K562 (cell line): ENCODE measurements at regions not wholly inside any gene's neighbourhood (a gene's known extent, or its start where the extent isn't known, plus 50 kb on each side); places are given as distances from the start of the nearest gene placed in this dataset.

ENCODE experiments used
- ERF ChIP-seq: fragments of 450-650 bp; formaldehyde crosslinking; IDR thresholded peaks from 2 replicates; pipeline ENCODE4 v1.4.0; 2020; ENCODE audit warnings: mild to moderate bottlenecking, mixed read lengths
- EZH2 ChIP-seq: IDR thresholded peaks from 2 replicates; pipeline ENCODE4 v1.6.1; 2012; ENCODE audit warnings: low read depth, mild to moderate bottlenecking, inconsistent platforms, low read length, borderline replicate concordance
- GTF2A2 ChIP-seq: IDR thresholded peaks from 2 replicates; pipeline ENCODE4 v1.6.1; 2016; ENCODE audit warnings: mild to moderate bottlenecking, missing genetic modification characterization, missing compliant biosample characterization
- NCOR1 ChIP-seq: fragments of 450-650 bp; IDR thresholded peaks from 2 replicates; pipeline ENCODE4 v1.6.1; 2016; ENCODE audit warnings: mild to moderate bottlenecking, moderate library complexity
- PHF8 ChIP-seq: fragments of 200-600 bp; sonication (generic); IDR thresholded peaks from 2 replicates; pipeline ENCODE4 v1.6.1; 2012; ENCODE audit warnings: mixed run types, mild to moderate bottlenecking, inconsistent platforms, low read length, moderate library complexity, borderline replicate concordance
- POLR2A ChIP-seq: fragments of 450-650 bp; conservative IDR thresholded peaks from 2 replicates; pipeline ENCODE4 v1.6.1; 2016
- RAD51 ChIP-seq: fragments of 450-650 bp; IDR thresholded peaks from 2 replicates; pipeline ENCODE4 v1.7.1; 2016; ENCODE audit warnings: low read depth, mild to moderate bottlenecking, borderline replicate concordance
- TEAD4 ChIP-seq, 2 experiments: sonication (generic) in 1 of 2; formaldehyde crosslinking in 1 of 2; IDR thresholded peaks; 2 replicates each; pipeline versions ENCODE4 v1.6.1 to v1.8.0; 2012 to 2022; ENCODE audit warnings: borderline replicate concordance in 1 of 2, inconsistent platforms in 1 of 2, low read length in 1 of 2, mild to moderate bottlenecking in 1 of 2, missing genetic modification reagents in 1 of 2
- ZNF12 ChIP-seq: sonication (generic); formaldehyde crosslinking; IDR thresholded peaks from 2 replicates; pipeline ENCODE4 v1.4.0; 2020; ENCODE audit warnings: mild to moderate bottlenecking, missing genetic modification reagents

GRCh38 chr9:1294641-1295258 is 244.6 kb downstream of the DMRT2 start:
- TF ChIP-seq TEAD4 (IDR thresholded peaks at IDR 0.05; ENCODE audit: low read length) = no peak
- TF ChIP-seq TEAD4 (CRISPR knock-in tag; IDR thresholded peaks at IDR 0.05; ENCODE audit: borderline replicate concordance) = no peak
- TF ChIP-seq ZNF12 = no peak
- no peak for TF ChIP-seq PHF8
- no peak for TF ChIP-seq EZH2
- TF ChIP-seq POLR2A = no peak
- TF ChIP-seq RAD51 = no peak
- no peak for TF ChIP-seq ERF
- no peak for TF ChIP-seq GTF2A2 (tag)
- TF ChIP-seq NCOR1 = no peak
